Stimulated activated naive CD8-positive, alpha-beta T cell treated with anti-CD3 and anti-CD28 coated beads, Interleukin-15, Interleukin-2, amounts not matched to agents 100 U/mL and 50 U/mL, for 24 hours (primary cell): ENCODE measurements at regions not wholly inside any gene's neighbourhood (a gene's known extent, or its start where the extent isn't known, plus 50 kb on each side); places are given as distances from the start of the nearest gene placed in this dataset.

Source experiments
- ATAC-seq: fragments of 150-1000 bp; cut with Tn5 transposase; one replicate; pipeline ENCODE4 v1.10.0; 2021
- DNase-seq: peaks from one replicate; pipeline ENCODE4 v3.0.0; 2021

- no peak for DNase-seq
- ATAC-seq: no peak
Observed at GRCh38 chr4:157664726-157665125, 444.2 kb downstream of the GRIA2 start.

- DNase-seq (no peak), ATAC-seq (no peak)
Observed at GRCh38 chr4:157655096-157655809, 434.7 kb downstream of the GRIA2 start.

- ATAC-seq: no peak
- no peak for DNase-seq
Observed at GRCh38 chr4:157643257-157643656, 422.7 kb downstream of the GRIA2 start.

GRCh38 chr4:157634057-157634456, 413.5 kb downstream of the GRIA2 start:
- ATAC-seq (no peak), DNase-seq (no peak)

- DNase-seq (no peak), ATAC-seq (no peak)
Observed at GRCh38 chr4:157616741-157617472, 396.4 kb downstream of the GRIA2 start.

- DNase-seq (no peak), ATAC-seq (no peak)
Observed at GRCh38 chr4:157607996-157608395, 387.5 kb downstream of the GRIA2 start.

- DNase-seq (no peak), ATAC-seq (no peak)
Observed at GRCh38 chr4:157600583-157600982, 380.1 kb downstream of the GRIA2 start.

GRCh38 chr4:157591245-157591644, 370.7 kb downstream of the GRIA2 start:
- ATAC-seq: no peak

GRCh38 chr4:157590679-157591078, 370.2 kb downstream of the GRIA2 start:
- DNase-seq (no peak), ATAC-seq (no peak)

More at GRCh38 chr4:157591245-157591644, 370.7 kb downstream of the GRIA2 start:
- DNase-seq: no peak

GRCh38 chr4:157587681-157588423, 367.3 kb downstream of the GRIA2 start:
- DNase-seq: no peak
- no peak for ATAC-seq

- DNase-seq (no peak), ATAC-seq (no peak)
Observed at GRCh38 chr4:157582141-157582540, 361.6 kb downstream of the GRIA2 start.

GRCh38 chr4:157576671-157577217, 356.2 kb downstream of the GRIA2 start:
- ATAC-seq: no peak
- DNase-seq: no peak

- no peak for ATAC-seq
- no peak for DNase-seq
Observed at GRCh38 chr4:157575339-157575738, 354.8 kb downstream of the GRIA2 start.

- ATAC-seq: no peak
- DNase-seq: no peak
Observed at GRCh38 chr4:157574606-157575005, 354.1 kb downstream of the GRIA2 start.

- DNase-seq: no peak
Observed at GRCh38 chr4:157572951-157573350, 352.4 kb downstream of the GRIA2 start.

GRCh38 chr4:157572284-157572683, 351.8 kb downstream of the GRIA2 start:
- DNase-seq (no peak), ATAC-seq (no peak)

More at GRCh38 chr4:157572951-157573350, 352.4 kb downstream of the GRIA2 start:
- no peak for ATAC-seq

- DNase-seq (no peak), ATAC-seq (no peak)
Observed at GRCh38 chr4:157564771-157565170, 344.2 kb downstream of the GRIA2 start.

GRCh38 chr4:157564218-157564617, 343.7 kb downstream of the GRIA2 start:
- ATAC-seq: no peak
- DNase-seq: no peak

- no peak for DNase-seq
- no peak for ATAC-seq
Observed at GRCh38 chr4:157558016-157558415, 337.5 kb downstream of the GRIA2 start.

GRCh38 chr4:157550028-157550427, 329.5 kb downstream of the GRIA2 start:
- ATAC-seq: no peak
- DNase-seq: no peak

GRCh38 chr4:157527954-157528353, 307.4 kb downstream of the GRIA2 start:
- ATAC-seq: no peak

GRCh38 chr4:157521906-157522305, 301.4 kb downstream of the GRIA2 start:
- DNase-seq (no peak), ATAC-seq (no peak)

More at GRCh38 chr4:157527954-157528353, 307.4 kb downstream of the GRIA2 start:
- DNase-seq: no peak

- DNase-seq: no peak
- ATAC-seq: no peak
Observed at GRCh38 chr4:157514711-157515110, 294.2 kb downstream of the GRIA2 start.
